ENCODE measurements at regions not wholly inside any gene's neighbourhood (a gene's known extent, or its start where the extent isn't known, plus 50 kb on each side); places are given as distances from the start of the nearest gene placed in this dataset.

- Histone ChIP-seq H4K20me1 (ENCODE audit: insufficient read depth, low read length) (no peaks in the 10 kb centered on the region), H3K4me1 (ENCODE audit: control insufficient read depth in 1 of 2, insufficient read depth in 2 of 2, low read length in 2 of 2) (peaks cover 5 to 7% of the 10 kb centered on the region in 2 donors), H3K4me3 (replicated peaks in 1 of 3; ENCODE audit: low read depth in 2 of 3, low read length in 3 of 3) (no peak overlapping the region), H3K36me3 (replicated peaks in 1 of 2; ENCODE audit: control insufficient read depth in 1 of 2, insufficient read depth in 2 of 2, low read length in 2 of 2) (no peaks in the 10 kb centered on the region), H2AFZ (ENCODE audit: insufficient read depth, low read depth, low read length, poor library complexity, severe bottlenecking) (no peak overlapping the region), H3K9ac (ENCODE audit: insufficient read depth, low read length, poor library complexity, severe bottlenecking) (no peak overlapping the region), H3K79me2 (ENCODE audit: insufficient read depth, low read length) (no peaks in the 10 kb centered on the region), H3K4me2 (replicated peaks; ENCODE audit: extremely low read depth, low read length, poor library complexity, severe bottlenecking) (no peak overlapping the region), H3K27me3 (ENCODE audit: control insufficient read depth in 2 of 2, insufficient read depth in 2 of 2, low read length in 2 of 2) (no peaks in the 10 kb centered on the region), H3K9me3 (replicated peaks in 1 of 2; ENCODE audit: control insufficient read depth in 1 of 2, insufficient read depth in 1 of 2, low read length in 2 of 2) (no peaks in the 10 kb centered on the region), H3K27ac (ENCODE audit: low read depth in 1 of 2, low read length in 2 of 2) (no peak overlapping the region)
- peak in 1 of 3 donors; percentile 3 for DNase-seq
- peaks cover 0 to 1% (median 0%) of the 10 kb centered on the region in 3 donors for H3K27me3 Mint-ChIP-seq (ENCODE audit: low read depth in 3 of 3)
- peak overlapping the region in 3 of 7 donors; percentile 7 to 77 (median 69) for H3K27ac Mint-ChIP-seq
- 0% methylated on average over 1 of the region's 6 CpGs for WGBS (ENCODE audit: insufficient coverage)
- peaks cover 8% of the 10 kb centered on the region for H3K4me1 Mint-ChIP-seq
- no peaks in the 10 kb centered on the region for H3K9me3 Mint-ChIP-seq
- no peaks in the 10 kb centered on the region for H3K36me3 Mint-ChIP-seq
- no peak for TF ChIP-seq CTCF (IDR thresholded peaks at IDR 0.05)
- intact Hi-C loops (cut with micrococcal nuclease), result no loop called here
- no peak overlapping the region for H3K4me3 Mint-ChIP-seq
Measured at GRCh38 chr18:56115071-56116015, 523.0 kb downstream of the TXNL1 start.

- H4K20me1 ChIP-seq (ENCODE audit: insufficient read depth, low read length), result no peaks in the 10 kb centered on the region
- no CpG with 5 or more reads among the region's 1 CpG for WGBS (ENCODE audit: insufficient coverage)
- Mint-ChIP-seq H3K4me1 (peaks cover 8% of the 10 kb centered on the region), H3K36me3 (no peaks in the 10 kb centered on the region), H3K27ac (peak overlapping the region in 1 of 7 donors; percentile 62), H3K4me3 (no peak overlapping the region), H3K27me3 (ENCODE audit: low read depth in 3 of 3) (peaks cover 0 to 1% (median 0%) of the 10 kb centered on the region in 3 donors), H3K9me3 (no peaks in the 10 kb centered on the region)
- no peaks in the 10 kb centered on the region for H3K36me3 ChIP-seq (replicated peaks in 1 of 2; ENCODE audit: control insufficient read depth in 1 of 2, insufficient read depth in 2 of 2, low read length in 2 of 2)
- intact Hi-C loops (cut with micrococcal nuclease), result no loop called here
- no peaks in the 10 kb centered on the region for H3K79me2 ChIP-seq (ENCODE audit: insufficient read depth, low read length)
- H3K9me3 ChIP-seq (replicated peaks in 1 of 2; ENCODE audit: control insufficient read depth in 1 of 2, insufficient read depth in 1 of 2, low read length in 2 of 2), result no peaks in the 10 kb centered on the region
- no peak overlapping the region for H3K27ac ChIP-seq (ENCODE audit: low read depth in 1 of 2, low read length in 2 of 2)
- no peaks in the 10 kb centered on the region for H3K27me3 ChIP-seq (ENCODE audit: control insufficient read depth in 2 of 2, insufficient read depth in 2 of 2, low read length in 2 of 2)
- no peak overlapping the region for H3K4me2 ChIP-seq (replicated peaks; ENCODE audit: extremely low read depth, low read length, poor library complexity, severe bottlenecking)
- peaks cover 5 to 7% of the 10 kb centered on the region in 2 donors for H3K4me1 ChIP-seq (ENCODE audit: control insufficient read depth in 1 of 2, insufficient read depth in 2 of 2, low read length in 2 of 2)
- TF ChIP-seq CTCF (IDR thresholded peaks at IDR 0.05), result no peak
- H3K9ac ChIP-seq (ENCODE audit: insufficient read depth, low read length, poor library complexity, severe bottlenecking), result no peak overlapping the region
- H3K4me3 ChIP-seq (replicated peaks in 1 of 3; ENCODE audit: low read depth in 2 of 3, low read length in 3 of 3), result no peak overlapping the region
- DNase-seq, result no peak
- no peak overlapping the region for H2AFZ ChIP-seq (ENCODE audit: insufficient read depth, low read depth, low read length, poor library complexity, severe bottlenecking)
Measured at GRCh38 chr18:56112984-56113383, 525.0 kb upstream of the TCF4 start.
